ENCODE measurements at regions not wholly inside any gene's neighbourhood (a gene's known extent, or its start where the extent isn't known, plus 50 kb on each side); places are given as distances from the start of the nearest gene placed in this dataset.

DNA sequence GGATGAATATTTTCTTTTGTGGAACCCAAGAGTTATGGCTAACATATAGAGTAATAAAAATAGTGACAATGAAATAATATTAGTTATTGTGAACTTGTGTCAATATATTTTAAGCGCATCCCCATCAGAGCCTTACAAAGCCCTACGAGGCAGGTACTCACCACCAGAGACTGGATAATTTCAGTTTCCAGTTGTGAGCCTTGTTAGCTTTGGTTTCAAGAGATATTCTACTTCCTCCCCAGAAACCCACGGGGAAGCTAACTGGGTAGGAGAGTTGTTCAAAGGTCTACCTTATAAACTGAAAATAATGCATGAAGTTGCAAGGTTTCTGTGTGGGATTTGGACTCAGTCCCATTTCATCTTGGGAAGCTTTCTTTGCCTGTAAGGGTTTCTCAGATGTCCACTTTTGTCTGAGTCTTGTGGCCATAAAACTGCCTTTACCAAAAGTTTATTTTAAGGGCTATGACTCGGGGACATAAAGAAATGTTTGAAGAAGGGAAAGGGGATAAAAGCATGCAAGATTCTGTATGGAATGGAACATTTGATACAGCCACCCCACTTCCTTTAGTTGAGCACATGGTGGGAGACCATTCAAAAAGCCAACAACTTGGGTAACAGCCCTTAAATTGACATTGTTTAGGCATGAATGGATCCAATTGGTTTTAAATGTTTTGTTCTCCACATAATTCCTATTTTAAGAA, 57.4 kb upstream of the ANKRD55 start:
- no peak for DNase-seq (ENCODE audit: low spot score)
- intact Hi-C loops (cut with DNase I), result no loop called here

DNA sequence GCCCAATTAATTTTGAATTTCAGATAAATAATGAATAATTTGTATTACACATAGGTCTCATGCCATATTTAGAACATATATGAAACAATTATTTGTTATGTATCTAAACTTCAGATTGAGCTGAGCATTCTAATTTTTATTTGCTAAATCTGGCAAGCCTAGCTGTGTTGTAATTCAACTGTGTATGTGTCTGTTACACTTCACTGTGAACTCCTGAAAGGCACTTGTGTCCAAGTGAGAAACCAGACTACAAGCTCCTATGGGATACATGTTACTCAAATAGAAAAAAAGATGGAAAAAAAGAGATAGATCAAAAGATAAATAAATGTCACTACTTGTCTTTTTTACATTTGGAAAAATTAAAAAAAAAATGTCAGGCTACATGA, 56.5 kb upstream of the ANKRD55 start:
- no peak for DNase-seq (ENCODE audit: low spot score)
- intact Hi-C loops (cut with DNase I), result no loop called here

DNA sequence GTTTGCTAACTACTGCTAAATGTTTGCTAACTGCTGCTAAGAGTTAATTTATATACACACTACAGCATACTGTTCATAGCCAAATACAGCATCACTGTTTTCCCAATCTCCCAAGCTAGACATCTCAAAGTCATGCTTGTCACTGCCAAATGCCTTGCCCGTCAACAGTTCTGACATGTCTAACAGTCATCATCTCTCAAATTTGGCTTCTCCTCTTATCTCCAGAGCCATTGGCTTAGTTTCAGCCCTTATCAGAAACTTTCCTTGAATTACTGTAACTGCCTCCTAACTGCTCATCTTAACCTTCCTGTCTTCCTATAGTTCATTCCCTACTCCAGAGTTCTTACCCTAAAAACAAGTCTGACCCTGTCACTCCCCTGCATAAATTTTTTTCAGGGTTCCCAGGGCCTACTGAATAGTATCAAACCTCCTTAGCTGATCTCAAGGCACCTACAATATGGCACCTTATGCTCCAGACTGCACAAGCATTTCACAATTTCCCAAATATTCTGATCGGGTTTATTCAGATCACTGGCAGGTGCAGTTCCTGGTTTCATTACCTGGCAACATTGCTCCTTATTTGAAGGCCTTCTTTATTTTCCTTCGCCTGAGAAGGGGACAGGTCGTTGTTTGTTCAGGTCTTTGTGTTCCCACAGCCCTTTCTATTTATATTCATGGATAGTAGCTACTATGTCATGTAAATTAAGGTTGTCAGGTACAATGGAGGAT, 55.9 kb upstream of the ANKRD55 start:
- intact Hi-C loops (cut with DNase I), result no loop called here
- no peak for DNase-seq (ENCODE audit: low spot score)

DNA sequence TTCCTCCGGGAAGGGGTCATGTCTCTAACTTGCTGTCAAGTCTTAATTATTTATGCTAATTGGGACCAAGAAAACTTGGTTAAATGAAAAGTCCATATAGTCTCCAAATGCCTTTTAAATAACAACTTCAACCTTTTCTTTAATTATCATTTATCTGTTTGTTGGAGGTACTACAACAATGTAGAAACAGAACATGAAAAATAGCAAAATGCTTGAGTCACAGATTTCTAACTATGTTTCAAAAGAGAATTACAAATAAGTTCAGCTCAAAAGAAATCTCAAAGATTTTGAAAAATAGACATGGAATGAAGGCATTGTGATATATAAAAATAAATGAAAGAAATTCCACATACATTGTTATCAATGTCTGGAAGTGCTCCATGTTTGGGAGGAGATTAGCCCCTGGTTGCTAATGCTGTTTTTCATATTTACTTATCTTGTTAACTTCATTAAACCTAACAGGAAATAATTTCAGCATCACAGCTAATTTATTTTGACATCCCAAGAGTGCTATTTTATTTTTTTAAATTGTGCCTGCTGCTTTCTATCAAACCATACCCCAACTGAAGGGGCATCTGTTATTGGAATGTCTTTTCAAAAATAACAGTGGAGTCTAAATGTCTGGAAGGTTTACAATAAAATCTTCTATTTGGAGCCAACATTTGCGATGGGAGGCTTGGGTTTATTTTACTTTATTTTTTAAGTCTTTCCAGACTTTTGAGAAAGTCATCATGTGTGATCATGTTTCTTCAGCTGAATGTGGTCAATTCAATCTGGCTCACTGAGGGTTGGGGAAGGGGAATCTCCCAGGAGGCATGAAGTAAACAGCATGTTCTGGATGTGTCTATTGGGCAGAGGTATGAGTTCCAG, 53.1 kb upstream of the ANKRD55 start:
- DNase-seq (ENCODE audit: low spot score), result no peak
- intact Hi-C loops (cut with DNase I), result no loop called here

GRCh38 chr5:56282951-56283350, 49.8 kb upstream of the ANKRD55 start:
- DNase-seq (ENCODE audit: low spot score), result no peak
- intact Hi-C loops (cut with DNase I), result no loop called here
